Astrocyte of the cerebellum (primary cell): ENCODE measurements at regions not wholly inside any gene's neighbourhood (a gene's known extent, or its start where the extent isn't known, plus 50 kb on each side); places are given as distances from the start of the nearest gene placed in this dataset.

Experiments used
- DNase-seq: peaks from one replicate; pipeline ENCODE4 v3.0.0-alpha.2; 2011; ENCODE audit warnings: low read depth
- H3K4me3 ChIP-seq: 2 replicates; pipeline ENCODE4 v1.5.1; 2011; ENCODE audit warnings: mild to moderate bottlenecking, low read depth, low read length, moderate library complexity
- in situ Hi-C: cut with HindIII; loops from 2 replicates; pipeline ENCODE4 v1.10.0; 2017; ENCODE audit warnings: low sequenced_read_pairs
- TF ChIP-seq, protein P1 (sequence below): IDR thresholded peaks from 2 replicates; pipeline ENCODE4 v1.5.1; 2012; ENCODE audit warnings: low read length, low read depth, moderate library complexity, mild to moderate bottlenecking; ENCODE audit errors: missing control alignments

DNA sequence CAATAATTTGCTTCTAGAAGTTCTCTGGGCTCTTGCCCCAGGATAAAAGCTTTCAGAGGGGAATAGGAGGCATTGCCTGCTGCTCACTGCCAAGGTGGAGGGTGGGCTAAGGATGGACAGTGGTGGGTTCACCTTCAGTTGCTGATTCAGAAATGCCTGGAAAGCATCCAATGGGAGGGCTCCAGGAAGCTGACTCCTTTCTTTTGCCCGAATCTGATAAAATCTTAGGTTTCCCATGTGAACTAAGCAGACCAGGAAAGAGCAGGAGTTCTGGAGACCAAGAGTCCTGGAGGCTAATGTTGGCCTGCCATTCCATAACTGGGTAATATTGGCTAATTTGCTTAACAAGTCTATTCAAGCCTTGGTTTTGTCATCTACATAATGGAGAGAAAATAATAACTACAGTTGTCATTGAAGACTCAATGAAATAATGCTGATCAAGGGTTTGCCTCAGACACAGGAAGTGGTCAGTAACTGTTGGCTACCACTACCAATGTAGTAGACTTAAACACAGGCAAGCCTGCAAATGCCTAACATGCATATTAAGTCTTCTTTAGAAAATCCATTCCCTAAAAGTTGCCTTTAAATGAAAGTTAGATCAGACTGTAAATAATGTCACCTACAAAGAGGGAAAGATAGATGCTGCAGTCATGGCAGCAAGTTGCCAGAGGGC, 528.4 kb upstream of the NBEA start:
- DNase-seq: no peak
- H3K4me3 ChIP-seq: no peak overlapping the region
- in situ Hi-C loops: no loop called here
- TF ChIP-seq, protein P1, sequence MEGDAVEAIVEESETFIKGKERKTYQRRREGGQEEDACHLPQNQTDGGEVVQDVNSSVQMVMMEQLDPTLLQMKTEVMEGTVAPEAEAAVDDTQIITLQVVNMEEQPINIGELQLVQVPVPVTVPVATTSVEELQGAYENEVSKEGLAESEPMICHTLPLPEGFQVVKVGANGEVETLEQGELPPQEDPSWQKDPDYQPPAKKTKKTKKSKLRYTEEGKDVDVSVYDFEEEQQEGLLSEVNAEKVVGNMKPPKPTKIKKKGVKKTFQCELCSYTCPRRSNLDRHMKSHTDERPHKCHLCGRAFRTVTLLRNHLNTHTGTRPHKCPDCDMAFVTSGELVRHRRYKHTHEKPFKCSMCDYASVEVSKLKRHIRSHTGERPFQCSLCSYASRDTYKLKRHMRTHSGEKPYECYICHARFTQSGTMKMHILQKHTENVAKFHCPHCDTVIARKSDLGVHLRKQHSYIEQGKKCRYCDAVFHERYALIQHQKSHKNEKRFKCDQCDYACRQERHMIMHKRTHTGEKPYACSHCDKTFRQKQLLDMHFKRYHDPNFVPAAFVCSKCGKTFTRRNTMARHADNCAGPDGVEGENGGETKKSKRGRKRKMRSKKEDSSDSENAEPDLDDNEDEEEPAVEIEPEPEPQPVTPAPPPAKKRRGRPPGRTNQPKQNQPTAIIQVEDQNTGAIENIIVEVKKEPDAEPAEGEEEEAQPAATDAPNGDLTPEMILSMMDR: no peak

DNA sequence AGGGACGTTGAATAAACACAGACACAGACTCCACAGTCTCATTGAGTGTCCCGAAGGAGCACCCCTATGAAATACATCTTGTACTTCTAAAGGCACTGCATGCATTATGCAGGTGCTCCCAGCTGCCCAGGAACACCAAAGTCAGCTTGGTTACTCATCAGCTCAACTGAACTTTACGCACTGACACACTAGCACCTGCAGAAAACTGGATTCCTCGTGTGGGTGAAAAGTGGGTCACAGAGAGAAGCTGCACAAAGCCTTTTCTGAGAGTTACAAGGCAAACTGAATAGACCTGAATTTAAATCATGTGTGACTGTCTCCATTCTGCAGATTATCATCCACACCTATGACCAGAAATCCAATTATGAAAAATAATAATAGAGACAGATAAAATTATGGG, 527.5 kb upstream of the NBEA start:
- TF ChIP-seq, protein P1: no peak
- in situ Hi-C loops: no loop called here
- no peak for DNase-seq
- H3K4me3 ChIP-seq: no peak overlapping the region

DNA sequence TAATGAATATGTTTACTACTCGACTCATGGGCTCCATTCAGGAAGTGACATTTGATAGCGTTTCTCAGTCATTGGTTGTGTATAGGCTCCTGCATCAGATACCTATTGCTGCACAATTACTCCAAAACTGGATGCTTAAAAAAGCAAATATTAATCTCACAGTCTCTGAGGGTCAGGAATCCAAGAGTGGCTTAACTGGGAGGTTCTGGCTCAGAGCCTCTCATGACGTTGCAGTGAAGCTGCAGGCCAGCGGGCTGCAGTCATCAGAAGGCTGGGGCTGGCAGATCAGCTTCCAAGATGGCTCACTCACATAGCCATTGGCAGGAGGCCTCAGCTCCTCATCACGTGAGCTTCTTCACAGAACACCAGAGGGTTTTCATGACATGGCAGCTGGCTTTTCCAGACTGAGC, 525.1 kb upstream of the NBEA start:
- DNase-seq: peak; percentile 28
- no peak overlapping the region for H3K4me3 ChIP-seq
- TF ChIP-seq, protein P1: no peak
- in situ Hi-C loops: no loop called here

DNA sequence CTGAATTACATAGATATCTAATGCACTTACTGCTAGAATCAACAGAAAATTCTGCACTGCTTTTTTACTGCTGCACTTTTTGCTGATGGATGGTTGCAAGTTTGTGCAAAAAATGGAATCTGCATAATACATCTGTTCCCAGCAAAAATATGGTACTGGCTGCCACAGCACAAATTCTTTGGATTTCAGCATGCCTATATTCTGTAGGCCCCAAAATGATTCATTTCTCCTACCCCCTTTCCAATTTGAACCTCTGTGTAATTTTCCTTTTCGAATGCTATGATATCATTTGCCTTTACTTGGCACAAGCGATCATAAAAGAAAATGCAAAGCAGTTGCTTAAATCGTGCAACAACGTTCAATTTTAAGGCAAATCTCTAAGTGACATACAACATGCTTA, 524.2 kb upstream of the NBEA start:
- no peak overlapping the region for H3K4me3 ChIP-seq
- in situ Hi-C loops: no loop called here
- no peak for DNase-seq
- TF ChIP-seq, protein P1: no peak

DNA sequence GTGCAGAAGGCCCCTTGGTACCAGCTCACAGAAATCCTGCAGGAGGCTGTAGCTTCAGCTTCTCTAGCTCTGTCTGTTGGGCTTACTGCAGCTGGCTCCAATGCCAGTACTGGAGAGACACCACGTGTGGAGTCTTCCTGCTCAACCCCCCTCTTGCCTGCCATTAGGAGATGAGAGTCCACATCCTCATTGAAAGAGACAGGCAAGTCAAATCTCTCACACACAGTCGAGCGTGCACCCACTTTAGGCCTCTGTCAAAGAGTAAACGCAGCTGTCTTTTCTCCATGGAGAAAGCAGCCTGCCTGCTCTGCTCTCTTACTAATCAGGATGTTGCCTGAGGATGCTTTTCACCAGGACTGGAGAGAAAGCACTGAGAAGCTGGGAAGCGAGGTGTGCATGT, 523.0 kb upstream of the NBEA start:
- TF ChIP-seq, protein P1: no peak
- DNase-seq: no peak
- in situ Hi-C loops: no loop called here
- no peak overlapping the region for H3K4me3 ChIP-seq

DNA sequence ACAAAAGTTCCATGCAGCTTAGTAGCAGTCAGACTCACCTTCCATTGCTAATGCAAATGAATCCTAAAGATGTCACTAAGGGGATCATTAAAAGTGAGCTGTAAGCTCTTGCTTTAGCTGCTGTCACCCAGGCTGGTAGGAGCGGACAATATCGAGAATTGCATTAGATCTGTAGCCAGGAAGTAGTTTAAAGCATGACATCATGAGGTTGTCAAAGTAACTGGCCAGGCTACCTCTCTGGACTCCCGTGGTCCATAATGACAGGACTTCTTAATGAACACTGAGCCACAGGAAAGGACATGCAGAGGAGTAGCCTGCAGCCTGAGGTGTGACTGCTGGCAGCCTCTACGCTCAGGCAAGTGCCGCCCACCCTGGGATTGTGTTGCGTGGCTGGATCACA, 522.3 kb upstream of the NBEA start:
- DNase-seq: no peak
- in situ Hi-C loops: no loop called here
- H3K4me3 ChIP-seq: no peak overlapping the region
- TF ChIP-seq, protein P1: no peak
